ENCODE measurements at regions not wholly inside any gene's neighbourhood (a gene's known extent, or its start where the extent isn't known, plus 50 kb on each side); places are given as distances from the start of the nearest gene placed in this dataset.
A peak's percentile ranks its signal among the peaks of the same experiment; 100 is the strongest.

GRCh38 chr6:43937236-43938177 is 167.5 kb downstream of the VEGFA start:
- peak in 1 of 3 donors; percentile 29 for DNase-seq
- H3K27me3 ChIP-seq: no peaks in the 10 kb centered on the region
- H3K4me3 ChIP-seq: no peak overlapping the region
- TF ChIP-seq CTCF (IDR thresholded peaks at IDR 0.05): no peak
- TF ChIP-seq POLR2A (IDR thresholded peaks at IDR 0.05): no peak
- no peaks in the 10 kb centered on the region for H3K9me3 ChIP-seq
- no peaks in the 10 kb centered on the region for H3K36me3 ChIP-seq
- H3K4me1 ChIP-seq: no peaks in the 10 kb centered on the region
- H3K27ac ChIP-seq: no peak overlapping the region

DNA sequence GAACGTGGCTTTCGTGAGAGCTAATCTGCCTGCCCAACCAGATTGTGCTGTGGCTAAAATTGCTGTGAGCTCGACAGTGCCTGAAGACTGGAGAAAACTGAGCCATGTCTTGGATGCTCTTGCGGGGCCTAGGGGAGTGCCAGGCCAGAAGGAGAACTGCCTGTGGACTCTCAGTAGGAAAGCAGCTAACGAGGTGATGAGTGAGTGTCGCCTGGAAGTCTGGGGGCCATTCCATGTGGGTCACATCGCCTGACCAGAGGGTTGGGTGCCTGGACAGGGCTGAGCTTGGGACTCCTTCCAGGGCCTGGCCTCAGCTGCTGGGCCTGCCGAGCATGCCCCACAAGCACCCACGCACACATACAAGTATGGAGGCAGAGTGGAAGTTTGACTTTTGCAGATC is 166.5 kb downstream of the VEGFA start:
- Histone ChIP-seq H3K9me3 (no peaks in the 10 kb centered on the region), H3K4me1 (no peaks in the 10 kb centered on the region), H3K27ac (no peak overlapping the region), H3K27me3 (no peaks in the 10 kb centered on the region), H3K4me3 (no peak overlapping the region), H3K36me3 (no peaks in the 10 kb centered on the region)
- TF ChIP-seq POLR2A (IDR thresholded peaks at IDR 0.05): no peak
- TF ChIP-seq CTCF (IDR thresholded peaks at IDR 0.05): no peak
- DNase-seq: peak in 1 of 3 donors; percentile 27

GRCh38 chr6:43935921-43936439 is 166.0 kb downstream of the VEGFA start:
- Histone ChIP-seq H3K9me3 (no peaks in the 10 kb centered on the region), H3K4me3 (no peak overlapping the region), H3K27me3 (no peaks in the 10 kb centered on the region), H3K4me1 (no peaks in the 10 kb centered on the region), H3K36me3 (no peaks in the 10 kb centered on the region), H3K27ac (no peak overlapping the region)
- TF ChIP-seq POLR2A (IDR thresholded peaks at IDR 0.05): no peak
- no peak for TF ChIP-seq CTCF (IDR thresholded peaks at IDR 0.05)
- DNase-seq: peak in 1 of 3 donors; percentile 21

DNA sequence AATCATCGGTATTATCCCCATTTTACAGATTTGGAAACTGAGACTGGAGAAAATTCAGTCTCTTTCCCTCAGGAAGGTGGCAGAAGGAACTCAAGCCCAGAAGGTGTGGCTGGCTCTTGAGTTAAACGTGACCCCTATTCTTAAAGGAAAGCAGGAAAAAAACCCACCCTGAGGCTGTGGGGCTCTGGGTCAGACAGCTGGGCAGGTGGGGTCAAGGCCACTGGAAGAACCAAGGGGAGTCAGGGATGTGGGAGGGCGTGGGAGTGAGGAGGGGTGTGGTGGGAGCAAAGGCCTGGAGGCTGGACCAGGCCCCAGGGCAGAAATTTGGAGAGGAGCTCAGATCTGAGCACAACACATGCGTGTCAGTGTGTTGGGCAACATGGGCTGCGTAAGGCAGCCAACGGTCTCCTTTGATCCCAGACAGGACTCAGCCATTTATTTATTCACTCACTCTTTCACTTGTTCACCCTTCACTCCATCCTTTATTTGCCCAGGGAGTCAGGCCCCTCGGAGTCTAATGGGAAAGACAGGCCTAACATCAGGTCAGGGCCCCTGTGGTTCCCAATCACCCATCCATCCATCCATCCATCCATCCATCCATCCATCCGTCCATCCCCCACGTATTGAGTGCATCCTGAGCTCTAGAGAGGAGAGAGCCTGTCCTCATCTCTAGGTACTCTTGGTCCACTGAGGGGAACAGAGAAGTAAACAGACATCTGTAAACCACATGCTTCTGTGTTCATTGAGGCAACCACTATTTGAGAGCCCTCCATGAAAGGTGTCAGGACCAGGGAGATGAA is 165.0 kb downstream of the VEGFA start:
- no peak for DNase-seq
- no peak for TF ChIP-seq POLR2A (IDR thresholded peaks at IDR 0.05)
- H3K4me3 ChIP-seq: no peak overlapping the region
- H3K9me3 ChIP-seq: no peaks in the 10 kb centered on the region
- H3K4me1 ChIP-seq: no peaks in the 10 kb centered on the region
- no peaks in the 10 kb centered on the region for H3K36me3 ChIP-seq
- no peaks in the 10 kb centered on the region for H3K27me3 ChIP-seq
- H3K27ac ChIP-seq: no peak overlapping the region

DNA sequence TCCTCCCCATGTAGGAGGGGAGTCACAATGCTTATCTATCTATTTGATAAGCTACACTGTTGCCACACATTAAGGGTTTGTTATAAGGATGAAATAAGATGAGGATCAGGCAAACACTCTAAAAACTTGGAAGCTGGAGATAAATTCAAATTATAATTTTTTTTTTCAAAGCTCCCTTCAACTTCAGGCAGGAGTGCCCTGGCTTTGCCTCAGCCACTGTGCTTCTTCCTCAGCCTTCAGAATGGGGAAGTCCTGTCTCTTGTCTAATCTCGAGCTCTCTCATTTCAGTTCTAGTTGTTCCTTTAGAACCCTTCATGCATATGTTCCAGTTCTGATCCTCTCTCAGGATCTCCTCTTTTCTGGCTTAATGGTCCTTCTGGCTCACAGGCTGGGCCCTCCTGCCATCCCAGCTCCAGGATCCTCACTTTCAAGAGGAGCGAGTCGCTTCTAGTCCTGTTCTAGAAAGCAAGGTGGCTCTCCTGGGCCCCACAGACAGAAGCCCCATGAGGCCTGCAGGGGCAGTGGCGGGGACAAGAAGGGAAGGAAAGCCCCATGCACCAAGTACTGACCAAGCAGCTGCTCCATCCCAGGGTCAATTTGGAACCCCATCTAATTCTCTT is 164.3 kb downstream of the VEGFA start:
- Histone ChIP-seq H3K9me3 (no peaks in the 10 kb centered on the region), H3K36me3 (no peaks in the 10 kb centered on the region), H3K4me3 (no peak overlapping the region), H3K27ac (no peak overlapping the region), H3K4me1 (no peaks in the 10 kb centered on the region), H3K27me3 (no peaks in the 10 kb centered on the region)
- no peak for DNase-seq
- TF ChIP-seq POLR2A (IDR thresholded peaks at IDR 0.05) (no peak), CTCF (IDR thresholded peaks at IDR 0.05) (no peak)
